ENCODE measurements at regions not wholly inside any gene's neighbourhood (a gene's known extent, or its start where the extent isn't known, plus 50 kb on each side); places are given as distances from the start of the nearest gene placed in this dataset.

DNA sequence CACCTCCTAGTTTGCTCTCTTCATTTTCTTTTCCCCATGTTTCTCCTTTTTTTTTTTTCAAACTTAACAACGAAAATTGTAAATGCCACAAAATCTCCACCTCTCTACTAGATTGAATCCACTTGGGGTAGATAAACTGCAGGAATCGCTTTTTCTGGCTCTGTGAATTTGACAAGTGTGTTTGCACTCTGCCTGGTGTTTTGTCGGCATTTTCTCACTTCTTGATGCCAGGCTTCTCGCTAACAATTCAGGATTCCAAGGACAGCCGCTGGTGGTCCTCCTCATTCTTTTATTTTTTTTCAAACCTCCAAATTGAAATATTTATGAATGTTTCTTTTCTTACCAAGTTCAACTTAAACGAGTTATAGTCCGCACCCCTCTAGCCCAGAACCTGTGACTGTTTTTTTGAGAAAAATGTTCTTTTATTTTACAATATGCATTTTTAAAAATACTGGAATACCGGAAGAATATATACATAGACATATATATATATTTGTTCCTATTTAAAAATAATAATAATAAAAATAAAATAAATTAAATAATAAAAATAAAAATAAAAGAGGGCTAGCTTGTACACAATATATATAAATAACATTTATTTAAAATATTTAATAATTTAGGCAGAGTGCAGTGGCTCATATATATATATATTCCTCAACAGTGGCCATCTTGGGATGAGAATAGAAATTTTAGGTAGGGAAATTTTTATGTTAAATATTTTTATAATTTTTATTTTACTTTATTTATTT is 538.8 kb downstream of the TYW1 start:
- Histone ChIP-seq H3K9ac (ENCODE audit: low read depth in 1 of 2, low read length in 2 of 2) (no peak overlapping the region), H3K27ac (ENCODE audit: low read depth, low read length) (no peak overlapping the region), H3K4me1 (ENCODE audit: control insufficient read depth in 1 of 2, insufficient read depth in 2 of 2, low read length in 2 of 2) (no peaks in the 10 kb centered on the region), H3K4me3 (ENCODE audit: low read depth in 1 of 2, low read length in 2 of 2) (no peak overlapping the region), H3K27me3 (ENCODE audit: control insufficient read depth in 1 of 2, insufficient read depth in 2 of 2, low read length in 2 of 2) (no peaks in the 10 kb centered on the region), H3K36me3 (ENCODE audit: control insufficient read depth in 1 of 2, insufficient read depth in 2 of 2, low read length in 2 of 2) (no peaks in the 10 kb centered on the region), H3K9me3 (ENCODE audit: control insufficient read depth in 1 of 2, low read length in 2 of 2) (no peaks in the 10 kb centered on the region)

DNA sequence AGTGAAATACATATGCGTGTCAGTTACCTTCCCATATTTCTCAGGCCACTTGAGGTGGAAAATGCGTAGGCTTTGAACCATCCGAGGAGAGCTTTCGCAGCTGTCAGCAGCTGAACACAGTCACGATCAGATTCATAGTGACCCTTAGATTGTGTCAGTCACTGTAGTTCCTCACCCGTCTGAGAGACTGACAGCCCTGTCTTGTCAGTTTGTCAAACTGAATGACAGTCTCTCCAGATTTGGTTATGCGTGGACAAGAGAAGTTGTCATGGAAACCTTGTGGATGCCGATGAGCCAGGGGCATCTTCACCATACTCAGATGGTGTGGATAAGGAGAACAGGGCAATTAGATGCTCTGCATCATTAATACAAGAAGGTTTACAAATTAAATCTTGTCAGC is 546.3 kb downstream of the TYW1 start:
- H3K27me3 ChIP-seq (ENCODE audit: control insufficient read depth in 1 of 2, insufficient read depth in 2 of 2, low read length in 2 of 2): no peaks in the 10 kb centered on the region
- H3K36me3 ChIP-seq (ENCODE audit: control insufficient read depth in 1 of 2, insufficient read depth in 2 of 2, low read length in 2 of 2): no peaks in the 10 kb centered on the region
- H3K9me3 ChIP-seq (ENCODE audit: control insufficient read depth in 1 of 2, low read length in 2 of 2): no peaks in the 10 kb centered on the region
- H3K27ac ChIP-seq (ENCODE audit: low read depth, low read length): no peak overlapping the region
- H3K4me3 ChIP-seq (ENCODE audit: low read depth in 1 of 2, low read length in 2 of 2): no peak overlapping the region
- no peaks in the 10 kb centered on the region for H3K4me1 ChIP-seq (ENCODE audit: control insufficient read depth in 1 of 2, insufficient read depth in 2 of 2, low read length in 2 of 2)
- H3K9ac ChIP-seq (ENCODE audit: low read depth in 1 of 2, low read length in 2 of 2): no peak overlapping the region

DNA sequence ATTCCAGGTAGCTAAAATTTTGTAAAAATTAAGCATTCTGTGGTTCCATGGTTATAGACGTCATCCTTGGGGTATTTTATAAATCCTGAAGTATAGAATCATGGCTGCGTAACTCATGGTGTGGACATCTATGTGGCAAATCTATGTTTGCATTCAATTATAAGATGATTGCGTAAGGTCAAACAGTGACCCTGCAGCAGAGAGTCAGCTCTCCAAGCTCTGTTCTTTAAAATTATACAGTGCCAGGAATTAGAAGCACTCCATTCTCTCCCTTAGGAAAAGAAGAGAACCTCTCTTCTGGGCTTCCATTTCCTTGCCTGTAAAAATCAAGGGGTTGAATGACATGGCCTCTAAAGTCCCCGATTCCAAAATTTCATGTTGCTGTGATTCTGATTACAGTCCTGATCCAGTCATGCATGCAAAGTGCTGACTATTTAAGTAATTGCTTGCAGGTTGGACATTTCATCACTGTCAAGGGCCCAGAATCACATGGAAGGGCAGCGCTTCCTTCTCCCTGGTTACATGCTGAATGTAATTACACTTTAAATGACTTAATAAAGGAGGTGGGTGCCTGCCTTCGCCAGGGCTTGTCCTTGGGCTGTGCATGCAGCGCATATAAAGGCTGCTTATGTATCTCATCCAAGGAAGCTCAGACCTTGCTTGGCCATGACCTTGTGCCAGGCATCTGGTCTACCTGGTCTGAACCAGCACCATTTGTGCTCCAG is 550.7 kb downstream of the TYW1 start:
- Histone ChIP-seq H3K27me3 (ENCODE audit: control insufficient read depth in 1 of 2, insufficient read depth in 2 of 2, low read length in 2 of 2) (no peaks in the 10 kb centered on the region), H3K9me3 (ENCODE audit: control insufficient read depth in 1 of 2, low read length in 2 of 2) (peaks cover 0 to 2% of the 10 kb centered on the region in 2 donors), H3K4me1 (ENCODE audit: control insufficient read depth in 1 of 2, insufficient read depth in 2 of 2, low read length in 2 of 2) (no peaks in the 10 kb centered on the region), H3K27ac (ENCODE audit: low read depth, low read length) (no peak overlapping the region), H3K4me3 (ENCODE audit: low read depth in 1 of 2, low read length in 2 of 2) (no peak overlapping the region), H3K9ac (ENCODE audit: low read depth in 1 of 2, low read length in 2 of 2) (no peak overlapping the region), H3K36me3 (ENCODE audit: control insufficient read depth in 1 of 2, insufficient read depth in 2 of 2, low read length in 2 of 2) (no peaks in the 10 kb centered on the region)

DNA sequence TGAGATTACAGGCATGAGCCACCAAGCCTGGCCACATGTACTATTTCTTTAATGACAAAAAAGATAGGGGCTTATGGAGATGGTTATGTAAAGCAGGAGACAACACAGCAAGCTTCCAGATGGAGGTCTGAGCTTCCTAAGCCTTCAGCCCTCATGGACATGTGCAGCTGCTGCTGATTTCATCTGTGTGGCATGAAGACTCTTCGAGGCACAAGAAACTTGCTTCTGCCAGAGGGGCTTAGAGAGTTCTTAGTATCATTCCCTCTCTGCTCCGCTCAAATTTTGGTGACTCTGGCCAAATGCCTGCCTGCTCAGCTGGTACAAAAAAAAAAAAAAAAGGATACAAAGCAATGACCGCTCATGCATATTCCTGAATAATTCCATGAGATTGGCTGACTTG is 552.5 kb downstream of the TYW1 start:
- Histone ChIP-seq H3K27me3 (ENCODE audit: control insufficient read depth in 1 of 2, insufficient read depth in 2 of 2, low read length in 2 of 2) (no peaks in the 10 kb centered on the region), H3K9ac (ENCODE audit: low read depth in 1 of 2, low read length in 2 of 2) (no peak overlapping the region), H3K36me3 (ENCODE audit: control insufficient read depth in 1 of 2, insufficient read depth in 2 of 2, low read length in 2 of 2) (no peaks in the 10 kb centered on the region), H3K9me3 (ENCODE audit: control insufficient read depth in 1 of 2, low read length in 2 of 2) (peaks cover 0 to 2% of the 10 kb centered on the region in 2 donors), H3K4me1 (ENCODE audit: control insufficient read depth in 1 of 2, insufficient read depth in 2 of 2, low read length in 2 of 2) (no peaks in the 10 kb centered on the region), H3K27ac (ENCODE audit: low read depth, low read length) (no peak overlapping the region), H3K4me3 (ENCODE audit: low read depth in 1 of 2, low read length in 2 of 2) (no peak overlapping the region)

DNA sequence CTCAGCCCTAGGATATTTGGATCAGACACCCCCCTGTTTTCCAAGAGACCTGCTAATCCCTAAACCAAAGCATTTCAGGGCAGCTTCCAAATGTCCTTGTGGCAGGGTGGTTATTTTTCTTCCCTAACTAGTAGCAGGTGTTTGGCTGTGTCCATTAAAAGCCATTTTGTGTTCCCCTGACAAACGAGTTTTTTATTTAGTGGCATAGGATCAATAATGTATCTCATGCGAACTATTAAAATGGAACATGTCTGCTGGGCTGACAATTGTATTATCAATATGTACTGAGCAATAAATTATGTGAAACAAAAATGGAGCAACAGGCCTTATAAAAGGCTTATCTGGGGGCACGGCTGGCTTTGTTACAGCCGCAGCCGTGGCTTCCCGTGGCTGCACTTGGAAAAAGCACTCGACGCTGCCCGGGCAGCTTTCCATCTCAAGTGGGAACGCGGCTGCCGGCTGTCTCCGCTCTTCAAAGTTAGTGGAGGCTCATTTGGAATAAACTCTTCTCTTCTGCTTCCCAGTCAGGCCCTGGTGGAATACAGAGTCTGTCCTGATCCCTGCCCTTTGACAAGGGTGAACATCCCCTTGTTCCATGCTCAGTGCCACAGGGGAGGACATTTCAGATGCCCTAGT is 554.3 kb downstream of the TYW1 start:
- H3K36me3 ChIP-seq (ENCODE audit: control insufficient read depth in 1 of 2, insufficient read depth in 2 of 2, low read length in 2 of 2): no peaks in the 10 kb centered on the region
- no peaks in the 10 kb centered on the region for H3K4me1 ChIP-seq (ENCODE audit: control insufficient read depth in 1 of 2, insufficient read depth in 2 of 2, low read length in 2 of 2)
- peaks cover 0 to 2% of the 10 kb centered on the region in 2 donors for H3K9me3 ChIP-seq (ENCODE audit: control insufficient read depth in 1 of 2, low read length in 2 of 2)
- no peak overlapping the region for H3K4me3 ChIP-seq (ENCODE audit: low read depth in 1 of 2, low read length in 2 of 2)
- no peak overlapping the region for H3K9ac ChIP-seq (ENCODE audit: low read depth in 1 of 2, low read length in 2 of 2)
- no peaks in the 10 kb centered on the region for H3K27me3 ChIP-seq (ENCODE audit: control insufficient read depth in 1 of 2, insufficient read depth in 2 of 2, low read length in 2 of 2)
- no peak overlapping the region for H3K27ac ChIP-seq (ENCODE audit: low read depth, low read length)

DNA sequence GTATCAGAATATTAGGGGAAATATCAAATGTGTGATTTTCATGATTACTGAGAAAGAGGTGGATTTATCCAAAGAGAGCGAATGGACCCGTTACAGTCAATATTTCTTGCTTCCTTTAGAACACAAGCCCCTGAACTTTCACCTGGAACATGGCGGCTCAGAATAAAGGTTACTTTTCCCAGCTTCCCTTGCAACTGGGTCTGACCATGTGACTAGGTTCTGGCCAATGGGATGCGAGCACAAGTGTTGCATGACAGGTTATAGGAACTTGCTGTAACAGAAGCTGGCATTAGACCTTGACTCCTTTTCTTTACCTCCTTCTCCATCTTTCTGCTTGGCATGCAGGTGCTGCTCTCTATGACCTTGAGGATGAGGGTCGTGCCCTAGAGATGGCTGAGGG is 556.1 kb downstream of the TYW1 start:
- Histone ChIP-seq H3K9me3 (ENCODE audit: control insufficient read depth in 1 of 2, low read length in 2 of 2) (peaks cover 0 to 2% of the 10 kb centered on the region in 2 donors), H3K27ac (ENCODE audit: low read depth, low read length) (no peak overlapping the region), H3K27me3 (ENCODE audit: control insufficient read depth in 1 of 2, insufficient read depth in 2 of 2, low read length in 2 of 2) (no peaks in the 10 kb centered on the region), H3K36me3 (ENCODE audit: control insufficient read depth in 1 of 2, insufficient read depth in 2 of 2, low read length in 2 of 2) (no peaks in the 10 kb centered on the region), H3K4me3 (ENCODE audit: low read depth in 1 of 2, low read length in 2 of 2) (no peak overlapping the region), H3K4me1 (ENCODE audit: control insufficient read depth in 1 of 2, insufficient read depth in 2 of 2, low read length in 2 of 2) (no peaks in the 10 kb centered on the region), H3K9ac (ENCODE audit: low read depth in 1 of 2, low read length in 2 of 2) (no peak overlapping the region)

DNA sequence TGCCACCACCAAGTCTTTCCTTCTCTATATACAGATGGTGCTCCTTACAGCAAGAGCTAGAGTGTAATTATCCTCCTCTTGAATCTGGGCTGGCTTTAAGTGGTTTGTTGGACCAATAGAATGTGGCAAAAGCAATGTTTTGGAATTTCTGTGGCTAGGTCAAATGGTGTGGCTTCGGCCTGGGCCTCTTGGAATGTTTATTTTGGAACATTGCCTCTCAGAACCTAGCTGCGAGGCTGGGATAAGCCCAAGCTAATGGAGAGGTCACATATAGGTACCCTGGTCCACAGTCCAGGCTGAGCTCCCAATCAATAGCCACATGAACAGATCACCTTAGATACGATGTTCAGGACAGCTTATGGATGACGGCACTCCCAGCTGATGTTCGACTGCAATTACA is 556.7 kb downstream of the TYW1 start:
- Histone ChIP-seq H3K9ac (ENCODE audit: low read depth in 1 of 2, low read length in 2 of 2) (no peak overlapping the region), H3K27ac (ENCODE audit: low read depth, low read length) (no peak overlapping the region), H3K4me1 (ENCODE audit: control insufficient read depth in 1 of 2, insufficient read depth in 2 of 2, low read length in 2 of 2) (no peaks in the 10 kb centered on the region), H3K9me3 (ENCODE audit: control insufficient read depth in 1 of 2, low read length in 2 of 2) (peaks cover 0 to 2% of the 10 kb centered on the region in 2 donors), H3K4me3 (ENCODE audit: low read depth in 1 of 2, low read length in 2 of 2) (no peak overlapping the region), H3K27me3 (ENCODE audit: control insufficient read depth in 1 of 2, insufficient read depth in 2 of 2, low read length in 2 of 2) (no peaks in the 10 kb centered on the region), H3K36me3 (ENCODE audit: control insufficient read depth in 1 of 2, insufficient read depth in 2 of 2, low read length in 2 of 2) (no peaks in the 10 kb centered on the region)

DNA sequence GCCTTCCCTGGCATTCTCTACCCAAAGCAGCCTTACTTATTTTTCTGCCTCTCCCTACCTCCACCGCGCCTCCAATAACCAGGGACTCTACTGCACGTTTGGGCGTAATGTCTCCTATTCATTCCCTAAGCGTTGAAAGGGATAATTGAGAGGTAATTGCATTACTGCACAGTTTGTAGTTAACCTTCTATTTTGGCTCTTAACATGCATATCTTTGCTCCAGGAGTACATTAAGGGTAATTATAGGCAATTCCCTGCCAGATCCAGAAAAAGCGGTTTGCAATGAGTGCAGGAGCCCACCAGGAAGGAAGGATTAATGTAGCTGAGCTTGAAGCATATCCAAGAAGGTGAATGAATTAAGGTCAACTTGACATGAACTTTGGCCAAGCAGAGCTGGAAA is 558.4 kb downstream of the TYW1 start:
- Histone ChIP-seq H3K9me3 (ENCODE audit: control insufficient read depth in 1 of 2, low read length in 2 of 2) (peaks cover 0 to under 1% of the 10 kb centered on the region in 2 donors), H3K36me3 (ENCODE audit: control insufficient read depth in 1 of 2, insufficient read depth in 2 of 2, low read length in 2 of 2) (no peaks in the 10 kb centered on the region), H3K27ac (ENCODE audit: low read depth, low read length) (no peak overlapping the region), H3K27me3 (ENCODE audit: control insufficient read depth in 1 of 2, insufficient read depth in 2 of 2, low read length in 2 of 2) (no peaks in the 10 kb centered on the region), H3K4me1 (ENCODE audit: control insufficient read depth in 1 of 2, insufficient read depth in 2 of 2, low read length in 2 of 2) (no peaks in the 10 kb centered on the region), H3K9ac (ENCODE audit: low read depth in 1 of 2, low read length in 2 of 2) (no peak overlapping the region), H3K4me3 (ENCODE audit: low read depth in 1 of 2, low read length in 2 of 2) (no peak overlapping the region)

DNA sequence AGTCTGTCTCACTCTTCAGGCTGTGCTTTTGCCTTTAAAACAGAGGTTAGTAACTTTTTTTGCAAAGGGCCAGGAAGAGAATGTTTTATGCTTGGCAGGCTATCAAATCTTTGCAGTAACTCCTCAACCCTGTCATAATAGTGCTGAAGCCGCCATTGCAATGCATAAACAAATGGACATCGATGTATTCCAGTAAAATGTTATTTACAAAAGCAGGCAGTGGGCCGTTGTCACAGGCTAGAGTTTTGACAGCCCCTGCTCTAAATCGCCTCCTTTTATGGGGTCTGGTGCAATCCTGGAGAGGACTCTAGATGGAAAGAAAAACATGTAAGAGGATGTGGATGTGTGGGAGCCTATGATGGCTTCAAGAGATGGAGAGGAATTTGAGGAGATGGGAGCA is 568.3 kb downstream of the TYW1 start:
- no peak overlapping the region for H3K9ac ChIP-seq (ENCODE audit: low read depth in 1 of 2, low read length in 2 of 2)
- no peaks in the 10 kb centered on the region for H3K4me1 ChIP-seq (ENCODE audit: control insufficient read depth in 1 of 2, insufficient read depth in 2 of 2, low read length in 2 of 2)
- H3K9me3 ChIP-seq (ENCODE audit: control insufficient read depth in 1 of 2, low read length in 2 of 2): peaks cover 0 to 3% of the 10 kb centered on the region in 2 donors
- H3K27me3 ChIP-seq (ENCODE audit: control insufficient read depth in 1 of 2, insufficient read depth in 2 of 2, low read length in 2 of 2): no peaks in the 10 kb centered on the region
- no peak overlapping the region for H3K4me3 ChIP-seq (ENCODE audit: low read depth in 1 of 2, low read length in 2 of 2)
- no peaks in the 10 kb centered on the region for H3K36me3 ChIP-seq (ENCODE audit: control insufficient read depth in 1 of 2, insufficient read depth in 2 of 2, low read length in 2 of 2)
- H3K27ac ChIP-seq (ENCODE audit: low read depth, low read length): no peak overlapping the region

DNA sequence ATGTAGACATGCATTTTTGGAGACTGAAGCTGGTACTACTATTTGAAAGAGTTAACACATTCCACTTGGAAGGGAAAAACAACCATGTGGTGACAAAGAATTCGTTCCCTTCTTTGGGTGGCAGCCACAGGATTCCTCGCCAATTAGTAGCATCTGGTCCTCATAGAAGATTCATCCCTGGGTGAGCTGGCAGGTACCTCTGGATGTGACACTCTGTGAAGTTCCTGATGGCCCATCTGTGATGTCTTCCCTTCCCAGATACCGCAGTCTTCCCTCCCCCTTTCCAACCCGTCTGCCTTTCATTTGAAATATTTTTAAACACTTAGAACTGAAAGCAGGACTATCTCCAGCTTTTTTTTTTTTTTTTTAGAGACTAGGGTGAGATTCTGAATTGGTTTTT is 569.5 kb downstream of the TYW1 start:
- Histone ChIP-seq H3K4me1 (ENCODE audit: control insufficient read depth in 1 of 2, insufficient read depth in 2 of 2, low read length in 2 of 2) (no peaks in the 10 kb centered on the region), H3K27ac (ENCODE audit: low read depth, low read length) (no peak overlapping the region), H3K9me3 (ENCODE audit: control insufficient read depth in 1 of 2, low read length in 2 of 2) (peaks cover 0 to 5% of the 10 kb centered on the region in 2 donors), H3K4me3 (ENCODE audit: low read depth in 1 of 2, low read length in 2 of 2) (no peak overlapping the region), H3K27me3 (ENCODE audit: control insufficient read depth in 1 of 2, insufficient read depth in 2 of 2, low read length in 2 of 2) (no peaks in the 10 kb centered on the region), H3K9ac (ENCODE audit: low read depth in 1 of 2, low read length in 2 of 2) (no peak overlapping the region), H3K36me3 (ENCODE audit: control insufficient read depth in 1 of 2, insufficient read depth in 2 of 2, low read length in 2 of 2) (no peaks in the 10 kb centered on the region)
